NB4 (cell line): ENCODE measurements at regions not wholly inside any gene's neighbourhood (a gene's known extent, or its start where the extent isn't known, plus 50 kb on each side); places are given as distances from the start of the nearest gene placed in this dataset.

Experiments used
- MAX ChIP-seq: IDR thresholded peaks from 2 replicates; pipeline ENCODE4 v1.6.1; 2011; ENCODE audit warnings: low read depth, low read length
- MYC ChIP-seq: IDR thresholded peaks from 2 replicates; pipeline ENCODE4 v1.6.1; 2011; ENCODE audit warnings: low read depth, low read length
- POLR2A ChIP-seq: IDR thresholded peaks from 2 replicates; pipeline ENCODE4 v1.6.1; 2011; ENCODE audit warnings: mild to moderate bottlenecking; ENCODE audit not compliant: insufficient read length; ENCODE audit errors: extremely low read depth
- TF ChIP-seq, protein P1 (sequence below): IDR thresholded peaks from one replicate; pipeline ENCODE4 v1.5.1; 2012; ENCODE audit warnings: low read depth, low read length

DNA sequence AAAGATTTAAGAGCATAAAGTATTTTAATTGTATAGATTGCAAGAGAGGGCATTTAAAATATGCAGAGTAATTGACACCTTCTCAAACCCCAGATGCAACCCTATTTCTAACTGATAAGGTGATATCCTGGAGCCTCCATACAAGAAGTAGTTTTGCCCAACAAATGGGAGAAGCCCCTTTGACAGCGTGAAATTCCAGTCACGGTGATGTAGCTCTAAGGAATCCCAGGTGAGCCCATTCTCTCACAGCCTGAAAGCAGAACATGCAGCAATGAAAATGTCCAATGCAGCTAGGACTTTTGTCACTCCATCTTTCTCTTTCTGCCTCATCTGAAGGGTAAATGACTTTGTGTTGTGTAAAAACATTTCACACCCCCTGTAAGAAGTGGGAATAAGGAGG is 96.4 kb downstream of the TMEM212 start:
- TF ChIP-seq POLR2A (no peak), MYC (no peak), MAX (no peak)
- TF ChIP-seq, protein P1, sequence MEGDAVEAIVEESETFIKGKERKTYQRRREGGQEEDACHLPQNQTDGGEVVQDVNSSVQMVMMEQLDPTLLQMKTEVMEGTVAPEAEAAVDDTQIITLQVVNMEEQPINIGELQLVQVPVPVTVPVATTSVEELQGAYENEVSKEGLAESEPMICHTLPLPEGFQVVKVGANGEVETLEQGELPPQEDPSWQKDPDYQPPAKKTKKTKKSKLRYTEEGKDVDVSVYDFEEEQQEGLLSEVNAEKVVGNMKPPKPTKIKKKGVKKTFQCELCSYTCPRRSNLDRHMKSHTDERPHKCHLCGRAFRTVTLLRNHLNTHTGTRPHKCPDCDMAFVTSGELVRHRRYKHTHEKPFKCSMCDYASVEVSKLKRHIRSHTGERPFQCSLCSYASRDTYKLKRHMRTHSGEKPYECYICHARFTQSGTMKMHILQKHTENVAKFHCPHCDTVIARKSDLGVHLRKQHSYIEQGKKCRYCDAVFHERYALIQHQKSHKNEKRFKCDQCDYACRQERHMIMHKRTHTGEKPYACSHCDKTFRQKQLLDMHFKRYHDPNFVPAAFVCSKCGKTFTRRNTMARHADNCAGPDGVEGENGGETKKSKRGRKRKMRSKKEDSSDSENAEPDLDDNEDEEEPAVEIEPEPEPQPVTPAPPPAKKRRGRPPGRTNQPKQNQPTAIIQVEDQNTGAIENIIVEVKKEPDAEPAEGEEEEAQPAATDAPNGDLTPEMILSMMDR = no peak
